GM12874 (cell line): ENCODE measurements at regions not wholly inside any gene's neighbourhood (a gene's known extent, or its start where the extent isn't known, plus 50 kb on each side); places are given as distances from the start of the nearest gene placed in this dataset.

ENCODE experiments used
- CTCF ChIP-seq: IDR thresholded peaks from 2 replicates; pipeline ENCODE4 v1.5.1; 2011; ENCODE audit warnings: low read depth, mild to moderate bottlenecking, control low read depth, low read length, moderate library complexity; ENCODE audit not compliant: insufficient read depth

- no peak for TF ChIP-seq CTCF
These were observed 515.8 kb upstream of the AKR1E2 start for GRCh38 chr10:4310172-4310571.

GRCh38 chr10:4307910-4308309 lies 518.1 kb upstream of the AKR1E2 start:
- TF ChIP-seq CTCF: no peak

- TF ChIP-seq CTCF: no peak
These were observed 519.1 kb upstream of the AKR1E2 start for GRCh38 chr10:4306871-4307270.

DNA sequence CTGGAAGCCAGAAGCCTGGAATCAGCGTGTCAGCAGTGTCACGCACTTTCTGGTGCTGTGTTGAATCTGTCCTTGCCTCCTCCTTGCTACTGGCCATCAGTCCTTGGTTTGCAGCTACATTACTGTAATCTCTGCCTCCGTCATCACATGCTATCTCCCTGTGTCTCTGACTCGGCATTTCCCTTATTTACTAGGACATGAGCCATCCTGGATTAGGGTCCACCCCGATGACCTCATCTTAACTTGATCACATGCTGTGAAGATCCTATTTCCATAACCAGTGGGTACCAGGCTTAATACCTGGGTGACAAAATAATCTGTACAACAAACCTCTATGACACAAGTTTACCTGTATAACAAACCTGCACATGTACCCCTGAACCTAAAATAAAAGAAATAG lies 518.0 kb upstream of the KLF6 start:
- no peak for TF ChIP-seq CTCF

- TF ChIP-seq CTCF: no peak
These were observed 516.5 kb upstream of the KLF6 start for GRCh38 chr10:4301291-4302045.

GRCh38 chr10:4296161-4296560 lies 511.2 kb upstream of the KLF6 start:
- TF ChIP-seq CTCF: no peak

DNA sequence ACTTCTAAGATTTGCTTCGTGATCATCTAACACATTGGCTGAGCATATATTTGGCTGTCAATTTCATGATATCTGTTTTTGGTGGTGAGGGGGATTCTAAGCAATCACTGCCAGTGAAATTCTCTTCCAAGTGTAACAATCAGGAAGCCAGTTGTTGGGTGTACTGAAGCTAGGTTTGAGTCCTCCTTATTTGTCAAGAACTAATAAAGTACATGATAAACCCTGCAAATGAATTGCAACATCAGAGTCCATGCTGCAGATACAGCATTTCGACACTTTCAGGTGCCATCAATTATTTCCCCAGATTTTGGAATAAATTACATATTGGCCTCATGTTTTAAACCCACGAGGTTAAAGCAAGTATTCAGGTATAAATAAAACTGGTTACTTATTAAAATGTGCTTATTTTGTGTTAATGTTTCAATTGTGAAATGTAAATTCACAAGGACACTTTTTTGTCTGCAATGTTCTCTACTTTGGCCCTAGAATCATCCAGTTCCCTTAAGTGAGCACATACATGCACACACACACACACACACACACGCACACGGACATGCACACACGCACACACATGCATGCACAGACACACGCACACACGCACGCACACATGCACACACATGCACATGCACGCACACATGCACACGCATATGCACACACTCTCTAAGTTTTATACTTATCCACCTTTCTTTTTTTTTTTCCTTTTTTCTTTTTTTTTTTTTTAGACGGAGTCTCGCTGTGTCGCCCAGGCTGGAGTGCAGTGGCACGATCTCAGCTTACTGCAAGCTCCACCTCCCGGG lies 510.2 kb upstream of the KLF6 start:
- TF ChIP-seq CTCF: no peak
